Activated CD4-positive, alpha-beta T cell treated with anti-CD3 and anti-CD28 coated beads, Interleukin-2, amount 50 U/mL, for 48 hours (primary cell): ENCODE measurements at regions not wholly inside any gene's neighbourhood (a gene's known extent, or its start where the extent isn't known, plus 50 kb on each side); places are given as distances from the start of the nearest gene placed in this dataset.

Experiments used
- DNase-seq, 2 experiments: peaks; one replicate each; pipeline ENCODE4 v3.0.0-alpha.2; 2020

DNA sequence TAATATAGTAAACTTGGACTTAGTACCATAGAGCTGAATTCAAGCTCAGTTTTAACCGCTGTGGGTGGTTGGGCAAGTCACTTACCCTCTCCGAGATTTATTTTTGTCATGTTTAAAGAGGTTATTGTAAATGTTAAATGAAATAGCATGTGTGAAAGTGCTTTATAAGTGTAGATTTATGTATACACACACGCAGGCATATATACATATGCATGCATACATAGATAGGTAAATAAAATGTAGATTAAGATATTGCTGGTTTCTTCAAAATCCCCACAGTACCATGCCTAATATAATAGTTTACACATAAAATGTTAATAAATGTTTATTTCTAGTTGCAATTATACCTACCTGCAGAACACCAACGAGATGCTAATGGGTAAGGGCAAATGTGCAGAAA lies 164.5 kb upstream of the EGFLAM start:
- DNase-seq: no peak

GRCh38 chr5:38086777-38087176 lies 171.6 kb upstream of the EGFLAM start:
- DNase-seq: no peak

GRCh38 chr5:38079620-38080402 lies 178.5 kb upstream of the EGFLAM start:
- no peak for DNase-seq

DNA sequence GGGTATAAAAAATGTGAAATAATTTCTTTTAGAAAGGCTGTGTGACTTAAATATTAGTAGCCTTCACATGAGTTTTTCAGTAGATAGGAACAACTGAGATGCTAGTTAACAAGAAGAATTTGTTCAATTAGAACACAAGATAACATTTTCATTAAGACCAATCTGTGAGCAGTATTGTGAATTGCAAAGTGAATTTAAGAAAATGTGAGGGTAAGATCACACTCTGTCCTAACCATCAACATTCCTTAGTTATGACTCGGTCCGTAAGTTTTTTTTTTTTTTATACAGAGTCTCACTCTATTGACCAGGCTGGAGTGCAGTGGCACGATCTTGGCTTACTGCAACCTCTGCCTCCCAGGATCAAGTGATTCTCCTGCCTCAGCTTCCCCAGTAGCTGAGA lies 180.2 kb upstream of the EGFLAM start:
- DNase-seq: no peak

DNA sequence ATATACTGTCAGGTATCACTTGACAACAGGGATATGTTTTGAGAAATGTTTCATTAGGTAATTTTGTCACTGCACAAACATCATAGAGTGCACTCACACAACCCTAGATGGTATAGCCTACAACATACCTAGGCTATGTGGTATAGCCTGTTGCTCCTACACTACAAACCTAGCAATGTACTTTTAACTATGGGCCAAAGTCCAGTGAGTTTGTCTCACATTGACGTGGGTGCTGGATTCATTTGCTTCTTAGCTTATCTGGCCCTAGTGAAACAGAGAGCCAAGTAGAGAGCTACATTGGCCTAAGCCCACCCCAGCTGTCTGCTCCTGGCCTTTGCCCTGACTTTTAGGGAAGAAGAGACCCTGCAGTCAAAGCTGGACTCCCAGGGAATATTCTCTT lies 180.7 kb upstream of the EGFLAM start:
- no peak for DNase-seq

GRCh38 chr5:38071831-38072694 lies 186.3 kb upstream of the EGFLAM start:
- DNase-seq: no peak

DNA sequence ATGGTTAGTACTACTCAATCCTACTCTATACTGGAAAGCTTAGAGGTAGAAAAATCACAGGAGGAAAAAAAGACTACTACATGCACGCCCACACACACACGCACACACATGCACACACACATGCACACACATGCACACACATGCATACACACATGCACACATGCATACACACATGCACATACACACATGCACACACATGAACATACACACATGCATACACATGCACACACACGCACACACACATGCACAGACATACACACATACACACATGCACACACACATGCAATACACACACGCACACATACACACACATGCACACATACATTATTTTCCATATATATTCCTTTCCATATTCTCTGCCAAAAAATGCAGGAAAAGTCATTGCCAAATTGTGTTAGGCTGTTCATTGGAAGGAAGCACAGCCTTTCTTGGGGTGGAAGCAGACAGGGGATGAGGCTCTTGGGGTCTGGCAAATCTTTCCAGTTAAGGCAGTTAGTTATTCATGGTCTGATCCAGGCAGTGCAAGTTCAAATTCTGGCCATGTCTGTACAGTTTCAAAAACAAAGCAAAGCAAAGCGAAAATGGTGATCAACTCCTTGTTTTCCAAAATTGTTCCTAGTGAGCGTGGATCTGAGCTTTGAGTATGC lies 187.9 kb upstream of the EGFLAM start:
- no peak for DNase-seq

GRCh38 chr5:38069360-38069759 lies 189.0 kb upstream of the EGFLAM start:
- DNase-seq: no peak

- no peak for DNase-seq
These were observed 198.0 kb upstream of the EGFLAM start for GRCh38 chr5:38060354-38060753.

DNA sequence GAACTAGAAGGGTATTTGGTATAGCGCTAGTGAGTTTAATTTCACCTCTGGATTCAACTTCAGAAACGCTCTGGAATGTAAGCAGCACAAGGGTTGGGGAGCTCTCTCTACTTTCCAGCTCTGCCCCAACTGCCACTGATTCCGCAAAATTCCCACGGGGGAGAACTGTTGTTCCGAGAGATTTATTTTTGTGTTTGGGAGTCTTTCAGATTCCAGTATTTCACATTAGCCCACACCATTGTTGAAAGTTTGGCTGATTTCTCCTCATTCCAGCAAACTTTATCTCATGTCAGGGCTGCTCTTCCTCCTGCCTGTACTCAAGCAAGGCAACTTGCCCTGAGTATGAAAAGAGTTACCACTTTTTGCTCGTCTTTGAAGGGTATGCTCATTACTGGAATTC lies 198.5 kb upstream of the EGFLAM start:
- DNase-seq: no peak

GRCh38 chr5:38051711-38052511 lies 206.4 kb upstream of the EGFLAM start:
- DNase-seq: no peak

- DNase-seq: no peak
These were observed 208.6 kb upstream of the GDNF start for GRCh38 chr5:38048400-38048799.

DNA sequence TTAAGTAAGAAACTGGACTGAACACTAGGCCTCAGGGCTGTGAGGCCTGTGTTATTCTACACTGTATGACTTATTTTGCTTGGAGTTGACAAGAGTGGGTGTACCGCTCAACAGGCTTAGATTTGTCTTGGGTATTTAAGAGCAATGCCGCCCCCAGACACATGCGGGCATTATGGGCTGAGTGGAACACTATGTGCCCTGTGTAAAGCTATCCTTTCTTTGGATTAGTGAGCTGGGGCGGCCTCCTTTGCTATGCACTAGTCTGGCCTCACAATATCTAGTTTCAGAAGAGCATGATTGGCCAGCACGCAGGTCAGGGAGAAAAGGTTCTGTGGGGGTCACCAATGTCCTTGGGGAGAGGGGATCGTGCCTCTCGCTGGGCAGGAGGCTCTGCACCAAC lies 206.3 kb upstream of the GDNF start:
- no peak for DNase-seq

- DNase-seq: no peak
These were observed 205.6 kb upstream of the GDNF start for GRCh38 chr5:38045446-38045845.

GRCh38 chr5:38039826-38040225 lies 200.0 kb upstream of the GDNF start:
- DNase-seq: no peak

DNA sequence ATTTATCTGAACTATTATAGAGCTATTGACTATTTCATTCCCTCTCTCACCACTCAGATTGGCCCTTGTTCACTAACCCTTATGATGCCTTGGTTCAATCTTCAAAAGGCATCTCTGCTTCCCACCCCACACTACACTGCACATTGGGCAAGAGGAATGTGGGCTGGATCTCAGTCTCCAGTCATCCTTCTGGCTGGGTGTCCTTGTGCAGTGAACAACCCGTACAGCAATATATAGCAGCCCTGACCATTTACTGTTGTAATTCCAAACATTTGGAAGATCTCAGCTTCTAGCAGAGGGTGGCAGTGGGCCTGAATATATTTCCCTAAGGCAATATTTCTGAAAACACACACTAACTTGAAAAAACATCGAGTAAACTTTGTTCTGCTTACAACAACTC lies 199.2 kb upstream of the GDNF start:
- DNase-seq: no peak

GRCh38 chr5:38036765-38037164 lies 196.9 kb upstream of the GDNF start:
- DNase-seq: no peak

DNA sequence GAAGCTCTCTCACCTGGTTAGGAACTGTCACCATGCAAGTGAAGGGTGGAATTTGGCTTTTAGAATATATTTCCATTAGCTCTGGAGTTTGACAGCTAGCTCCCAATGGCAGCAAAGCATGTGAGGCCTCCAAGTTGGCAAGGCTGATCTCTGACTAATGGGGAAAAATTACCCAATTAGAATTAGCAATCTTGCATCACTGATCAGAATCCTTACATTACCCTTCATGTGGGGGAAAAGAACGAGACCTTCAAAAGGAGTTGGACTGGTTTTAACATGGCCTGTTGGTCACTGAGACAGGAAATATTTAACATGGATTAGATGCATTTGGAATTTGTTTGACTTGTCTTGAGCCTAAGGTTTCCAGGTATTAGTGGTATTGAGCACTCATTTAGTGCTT lies 192.3 kb upstream of the GDNF start:
- no peak for DNase-seq

GRCh38 chr5:38031304-38031703 lies 191.5 kb upstream of the GDNF start:
- DNase-seq: no peak

GRCh38 chr5:38029397-38030065 lies 189.7 kb upstream of the GDNF start:
- DNase-seq: no peak

GRCh38 chr5:38023799-38024198 lies 184.0 kb upstream of the GDNF start:
- DNase-seq: no peak

- no peak for DNase-seq
These were observed 183.5 kb upstream of the GDNF start for GRCh38 chr5:38023371-38023770.
